WTC11 (cell line): ENCODE measurements at regions not wholly inside any gene's neighbourhood (a gene's known extent, or its start where the extent isn't known, plus 50 kb on each side); places are given as distances from the start of the nearest gene placed in this dataset.

Experiments used
- ATAC-seq: fragments of 200-7000 bp; cut with Tn5 transposase; 2 replicates; pipeline ENCODE4 v1.10.0; 2021; ENCODE audit warnings: mild to moderate bottlenecking, moderate library complexity
- CTCF ChIA-PET: fragments of 300-600 bp; sonication (Branson Sonifier 250); formaldehyde crosslinking; loops from one replicate; lab custom pipeline; 2021; ENCODE audit warnings: antibody characterized with exemption; lab: Charles Lee
- POLR2A ChIA-PET: fragments of 350-600 bp; sonication (Branson Sonifier 250); formaldehyde crosslinking; loops from one replicate; lab custom pipeline; 2021; ENCODE audit warnings: antibody characterized with exemption; lab: Charles Lee
- DNase-seq: peaks from one replicate; pipeline ENCODE4 v3.0.0; 2021; ENCODE audit warnings: low spot score
- H3K27ac Mint-ChIP-seq: 2 replicates; pipeline ENCODE4 v1.8.0; 2021; ENCODE audit warnings: mixed read lengths
- H3K27me3 Mint-ChIP-seq: 2 replicates; pipeline ENCODE4 v1.8.0; 2021; ENCODE audit warnings: low read depth, mild to moderate bottlenecking, moderate library complexity, mixed read lengths
- H3K36me3 Mint-ChIP-seq: 2 replicates; pipeline ENCODE4 v1.8.0; 2021; ENCODE audit warnings: mixed read lengths
- H3K4me1 Mint-ChIP-seq: 2 replicates; pipeline ENCODE4 v1.8.0; 2022; ENCODE audit warnings: mixed read lengths
- H3K4me3 Mint-ChIP-seq: 2 replicates; pipeline ENCODE4 v1.8.0; 2021; ENCODE audit warnings: mild to moderate bottlenecking, moderate library complexity, mixed read lengths
- H3K9me3 Mint-ChIP-seq: 2 replicates; pipeline ENCODE4 v1.8.0; 2021; ENCODE audit warnings: mixed read lengths
- CBFB ChIP-seq: sonication (generic); formaldehyde crosslinking; IDR thresholded peaks from 2 replicates; pipeline ENCODE4 v1.8.1; 2022; ENCODE audit warnings: mild to moderate bottlenecking, low read depth, missing genetic modification reagents
- CREB1 ChIP-seq: sonication (generic); formaldehyde crosslinking; IDR thresholded peaks from 2 replicates; pipeline ENCODE4 v1.8.0; 2023; ENCODE audit warnings: mild to moderate bottlenecking, missing genetic modification reagents
- ELF4 ChIP-seq: sonication (generic); formaldehyde crosslinking; IDR thresholded peaks from 2 replicates; pipeline ENCODE4 v1.8.1; 2022; ENCODE audit warnings: low read depth, mild to moderate bottlenecking, moderate library complexity, missing genetic modification reagents
- ESRRA ChIP-seq: sonication (generic); formaldehyde crosslinking; IDR thresholded peaks from 2 replicates; pipeline ENCODE4 v1.8.1; 2022; ENCODE audit warnings: mild to moderate bottlenecking, missing genetic modification reagents, borderline replicate concordance
- ETV6 ChIP-seq: sonication (generic); formaldehyde crosslinking; IDR thresholded peaks from 2 replicates; pipeline ENCODE4 v1.8.1; 2022; ENCODE audit warnings: mild to moderate bottlenecking, missing genetic modification reagents
- FOXK1 ChIP-seq: sonication (generic); formaldehyde crosslinking; IDR thresholded peaks from 2 replicates; pipeline ENCODE4 v1.8.0; 2022; ENCODE audit warnings: mild to moderate bottlenecking, moderate library complexity, missing genetic modification reagents
- HMGA2 ChIP-seq: fragments of 250-450 bp; sonication (Bioruptor Pico); IDR thresholded peaks from 2 replicates; pipeline ENCODE4 v1.4.0; 2021; ENCODE audit warnings: mild to moderate bottlenecking, moderate library complexity
- NR2C2 ChIP-seq: sonication (generic); formaldehyde crosslinking; IDR thresholded peaks from 2 replicates; pipeline ENCODE4 v1.8.0; 2022; ENCODE audit warnings: mild to moderate bottlenecking, missing genetic modification reagents
- SMAD3 ChIP-seq: sonication (generic); formaldehyde crosslinking; IDR thresholded peaks from 2 replicates; pipeline ENCODE4 v1.8.0; 2022; ENCODE audit warnings: missing genetic modification reagents, mild to moderate bottlenecking, borderline replicate concordance
- TP53 ChIP-seq: sonication (generic); formaldehyde crosslinking; IDR thresholded peaks from 2 replicates; pipeline ENCODE4 v1.8.1; 2023; ENCODE audit warnings: mild to moderate bottlenecking, missing genetic modification reagents
- ZBTB21 ChIP-seq: sonication (generic); formaldehyde crosslinking; IDR thresholded peaks from 2 replicates; pipeline ENCODE4 v1.8.1; 2023; ENCODE audit warnings: mild to moderate bottlenecking, missing genetic modification reagents, borderline replicate concordance
- ZNF138 ChIP-seq: sonication (generic); formaldehyde crosslinking; conservative IDR thresholded peaks from 2 replicates; pipeline ENCODE4 v1.8.1; 2022; ENCODE audit warnings: mild to moderate bottlenecking, moderate library complexity, missing genetic modification reagents
- ZNF219 ChIP-seq: sonication (generic); formaldehyde crosslinking; IDR thresholded peaks from 2 replicates; pipeline ENCODE4 v1.8.0; 2023; ENCODE audit warnings: missing genetic modification reagents, mild to moderate bottlenecking, borderline replicate concordance
- ZNF232 ChIP-seq: sonication (generic); formaldehyde crosslinking; IDR thresholded peaks from 2 replicates; pipeline ENCODE4 v1.8.0; 2022; ENCODE audit warnings: mild to moderate bottlenecking, missing genetic modification reagents
- ZNF671 ChIP-seq: fragments of 250-450 bp; sonication (Bioruptor Pico); IDR thresholded peaks from 2 replicates; pipeline ENCODE4 v1.8.0; 2021; ENCODE audit warnings: mild to moderate bottlenecking
- TF ChIP-seq, protein P1 (sequence below): sonication (generic); formaldehyde crosslinking; IDR thresholded peaks from 2 replicates; pipeline ENCODE4 v1.8.1; 2022; ENCODE audit warnings: mild to moderate bottlenecking, moderate library complexity, missing genetic modification reagents
- TF ChIP-seq, protein P2 (sequence below): sonication (generic); formaldehyde crosslinking; IDR thresholded peaks from 2 replicates; pipeline ENCODE4 v1.8.1; 2022; ENCODE audit warnings: low read depth, mild to moderate bottlenecking, moderate library complexity, missing genetic modification reagents, borderline replicate concordance
- TF ChIP-seq, protein P3 (sequence below): fragments of 250-450 bp; sonication (Bioruptor Pico); IDR thresholded peaks from 2 replicates; pipeline ENCODE4 v1.9.0; 2021; ENCODE audit warnings: mild to moderate bottlenecking
- TF ChIP-seq, protein P4 (sequence below): fragments of 250-450 bp; sonication (Bioruptor Pico); IDR thresholded peaks from 2 replicates; pipeline ENCODE4 v1.9.0; 2021; ENCODE audit warnings: mild to moderate bottlenecking, borderline replicate concordance
- TF ChIP-seq, protein P5 (sequence below): fragments of 250-450 bp; sonication (Bioruptor Pico); IDR thresholded peaks from 2 replicates; pipeline ENCODE4 v1.9.0; 2021; ENCODE audit warnings: moderate library complexity, mild to moderate bottlenecking, inconsistent platforms, borderline replicate concordance
- TF ChIP-seq, protein P6 (sequence below): sonication (generic); formaldehyde crosslinking; IDR thresholded peaks from 2 replicates; pipeline ENCODE4 v1.8.0; 2022; ENCODE audit warnings: mild to moderate bottlenecking, missing genetic modification reagents
- TF ChIP-seq, protein P7 (sequence below): sonication (generic); formaldehyde crosslinking; IDR thresholded peaks from 2 replicates; pipeline ENCODE4 v1.8.0; 2023; ENCODE audit warnings: missing genetic modification reagents
- TF ChIP-seq, protein P8 (sequence below): sonication (generic); formaldehyde crosslinking; IDR thresholded peaks from 2 replicates; pipeline ENCODE4 v1.8.1; 2023; ENCODE audit warnings: mild to moderate bottlenecking, missing genetic modification reagents
- TF ChIP-seq, protein P9 (sequence below): sonication (generic); formaldehyde crosslinking; IDR thresholded peaks from 2 replicates; pipeline ENCODE4 v1.8.1; 2023; ENCODE audit warnings: mild to moderate bottlenecking, missing genetic modification reagents, moderate library complexity

DNA sequence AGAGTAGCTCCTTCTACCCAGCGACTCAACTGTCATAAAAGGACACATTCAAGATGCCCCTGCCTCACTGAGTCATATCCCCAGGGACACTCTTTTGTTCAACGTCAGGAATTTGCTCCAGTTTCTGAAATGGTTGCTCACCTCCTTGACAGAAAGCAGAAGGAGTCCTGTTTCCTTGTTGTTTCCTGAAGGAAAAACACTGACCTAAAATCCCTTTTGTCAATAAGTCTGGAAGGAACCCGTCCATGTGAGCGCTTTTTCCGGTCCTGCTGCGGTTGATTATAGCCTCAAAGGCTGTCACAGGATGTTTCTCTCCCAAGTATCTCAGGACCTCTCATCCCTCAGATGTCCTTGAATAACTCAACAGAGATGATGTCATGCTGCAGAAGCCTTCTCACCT lies 113.6 kb upstream of the PLEKHG1 start:
- DNase-seq (no peak), ATAC-seq (no peak)
- Mint-ChIP-seq H3K36me3 (peaks cover 4% of the 10 kb centered on the region; the same call in 1 of the 2 replicates), H3K27me3 (no peaks in the 10 kb centered on the region; the same call in 1 of the 2 replicates), H3K9me3 (peaks cover 19% of the 10 kb centered on the region), H3K4me1 (no peaks in the 10 kb centered on the region), H3K27ac (no peak overlapping the region), H3K4me3 (no peak overlapping the region)
- TF ChIP-seq, protein P1, sequence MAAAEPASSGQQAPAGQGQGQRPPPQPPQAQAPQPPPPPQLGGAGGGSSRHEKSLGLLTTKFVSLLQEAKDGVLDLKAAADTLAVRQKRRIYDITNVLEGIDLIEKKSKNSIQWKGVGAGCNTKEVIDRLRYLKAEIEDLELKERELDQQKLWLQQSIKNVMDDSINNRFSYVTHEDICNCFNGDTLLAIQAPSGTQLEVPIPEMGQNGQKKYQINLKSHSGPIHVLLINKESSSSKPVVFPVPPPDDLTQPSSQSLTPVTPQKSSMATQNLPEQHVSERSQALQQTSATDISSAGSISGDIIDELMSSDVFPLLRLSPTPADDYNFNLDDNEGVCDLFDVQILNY (CRISPR knock-in tag), result no peak
- TF ChIP-seq, protein P2, sequence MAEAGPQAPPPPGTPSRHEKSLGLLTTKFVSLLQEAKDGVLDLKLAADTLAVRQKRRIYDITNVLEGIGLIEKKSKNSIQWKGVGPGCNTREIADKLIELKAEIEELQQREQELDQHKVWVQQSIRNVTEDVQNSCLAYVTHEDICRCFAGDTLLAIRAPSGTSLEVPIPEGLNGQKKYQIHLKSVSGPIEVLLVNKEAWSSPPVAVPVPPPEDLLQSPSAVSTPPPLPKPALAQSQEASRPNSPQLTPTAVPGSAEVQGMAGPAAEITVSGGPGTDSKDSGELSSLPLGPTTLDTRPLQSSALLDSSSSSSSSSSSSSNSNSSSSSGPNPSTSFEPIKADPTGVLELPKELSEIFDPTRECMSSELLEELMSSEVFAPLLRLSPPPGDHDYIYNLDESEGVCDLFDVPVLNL (CRISPR knock-in tag), result no peak
- TF ChIP-seq, protein P3, sequence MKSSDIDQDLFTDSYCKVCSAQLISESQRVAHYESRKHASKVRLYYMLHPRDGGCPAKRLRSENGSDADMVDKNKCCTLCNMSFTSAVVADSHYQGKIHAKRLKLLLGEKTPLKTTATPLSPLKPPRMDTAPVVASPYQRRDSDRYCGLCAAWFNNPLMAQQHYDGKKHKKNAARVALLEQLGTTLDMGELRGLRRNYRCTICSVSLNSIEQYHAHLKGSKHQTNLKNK (CRISPR knock-in tag), result no peak
- TF ChIP-seq CBFB (CRISPR knock-in tag) (no peak), FOXK1 (CRISPR knock-in tag) (no peak), ZNF138 (no peak), ZNF671 (CRISPR knock-in tag) (no peak), ZNF219 (CRISPR knock-in tag) (no peak)
- TF ChIP-seq, protein P4, sequence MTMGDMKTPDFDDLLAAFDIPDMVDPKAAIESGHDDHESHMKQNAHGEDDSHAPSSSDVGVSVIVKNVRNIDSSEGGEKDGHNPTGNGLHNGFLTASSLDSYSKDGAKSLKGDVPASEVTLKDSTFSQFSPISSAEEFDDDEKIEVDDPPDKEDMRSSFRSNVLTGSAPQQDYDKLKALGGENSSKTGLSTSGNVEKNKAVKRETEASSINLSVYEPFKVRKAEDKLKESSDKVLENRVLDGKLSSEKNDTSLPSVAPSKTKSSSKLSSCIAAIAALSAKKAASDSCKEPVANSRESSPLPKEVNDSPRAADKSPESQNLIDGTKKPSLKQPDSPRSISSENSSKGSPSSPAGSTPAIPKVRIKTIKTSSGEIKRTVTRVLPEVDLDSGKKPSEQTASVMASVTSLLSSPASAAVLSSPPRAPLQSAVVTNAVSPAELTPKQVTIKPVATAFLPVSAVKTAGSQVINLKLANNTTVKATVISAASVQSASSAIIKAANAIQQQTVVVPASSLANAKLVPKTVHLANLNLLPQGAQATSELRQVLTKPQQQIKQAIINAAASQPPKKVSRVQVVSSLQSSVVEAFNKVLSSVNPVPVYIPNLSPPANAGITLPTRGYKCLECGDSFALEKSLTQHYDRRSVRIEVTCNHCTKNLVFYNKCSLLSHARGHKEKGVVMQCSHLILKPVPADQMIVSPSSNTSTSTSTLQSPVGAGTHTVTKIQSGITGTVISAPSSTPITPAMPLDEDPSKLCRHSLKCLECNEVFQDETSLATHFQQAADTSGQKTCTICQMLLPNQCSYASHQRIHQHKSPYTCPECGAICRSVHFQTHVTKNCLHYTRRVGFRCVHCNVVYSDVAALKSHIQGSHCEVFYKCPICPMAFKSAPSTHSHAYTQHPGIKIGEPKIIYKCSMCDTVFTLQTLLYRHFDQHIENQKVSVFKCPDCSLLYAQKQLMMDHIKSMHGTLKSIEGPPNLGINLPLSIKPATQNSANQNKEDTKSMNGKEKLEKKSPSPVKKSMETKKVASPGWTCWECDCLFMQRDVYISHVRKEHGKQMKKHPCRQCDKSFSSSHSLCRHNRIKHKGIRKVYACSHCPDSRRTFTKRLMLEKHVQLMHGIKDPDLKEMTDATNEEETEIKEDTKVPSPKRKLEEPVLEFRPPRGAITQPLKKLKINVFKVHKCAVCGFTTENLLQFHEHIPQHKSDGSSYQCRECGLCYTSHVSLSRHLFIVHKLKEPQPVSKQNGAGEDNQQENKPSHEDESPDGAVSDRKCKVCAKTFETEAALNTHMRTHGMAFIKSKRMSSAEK (CRISPR knock-in tag), result no peak
- TF ChIP-seq, protein P5, sequence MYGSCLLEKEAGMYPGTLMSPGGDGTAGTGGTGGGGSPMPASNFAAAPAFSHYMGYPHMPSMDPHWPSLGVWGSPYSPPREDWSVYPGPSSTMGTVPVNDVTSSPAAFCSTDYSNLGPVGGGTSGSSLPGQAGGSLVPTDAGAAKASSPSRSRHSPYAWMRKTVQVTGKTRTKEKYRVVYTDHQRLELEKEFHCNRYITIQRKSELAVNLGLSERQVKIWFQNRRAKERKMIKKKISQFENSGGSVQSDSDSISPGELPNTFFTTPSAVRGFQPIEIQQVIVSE (CRISPR knock-in tag), result no peak
- TF ChIP-seq, protein P6, sequence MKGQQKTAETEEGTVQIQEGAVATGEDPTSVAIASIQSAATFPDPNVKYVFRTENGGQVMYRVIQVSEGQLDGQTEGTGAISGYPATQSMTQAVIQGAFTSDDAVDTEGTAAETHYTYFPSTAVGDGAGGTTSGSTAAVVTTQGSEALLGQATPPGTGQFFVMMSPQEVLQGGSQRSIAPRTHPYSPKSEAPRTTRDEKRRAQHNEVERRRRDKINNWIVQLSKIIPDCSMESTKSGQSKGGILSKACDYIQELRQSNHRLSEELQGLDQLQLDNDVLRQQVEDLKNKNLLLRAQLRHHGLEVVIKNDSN (CRISPR knock-in tag), result no peak
- ChIA-PET CTCF (no interaction called here), POLR2A (no interaction called here)

DNA sequence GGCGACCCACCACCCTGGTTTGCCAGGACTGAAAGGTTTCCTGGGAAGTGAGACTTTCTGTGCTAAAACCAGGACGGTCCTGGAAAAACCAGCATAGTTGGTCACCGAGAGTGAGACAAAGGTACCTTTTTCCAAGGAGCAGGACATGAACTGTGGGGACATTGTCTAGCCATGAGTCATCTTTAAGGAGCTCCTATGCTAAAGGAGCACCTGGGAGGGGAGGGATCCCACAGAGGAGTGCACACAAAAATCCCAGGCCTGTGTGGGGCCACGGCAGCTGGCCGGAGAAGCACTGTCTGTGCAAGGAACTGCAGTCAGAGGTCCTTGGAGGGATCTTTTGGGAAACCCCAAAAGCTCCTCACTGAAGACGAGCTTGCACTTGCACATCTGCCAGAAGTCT lies 109.1 kb upstream of the PLEKHG1 start:
- CTCF ChIA-PET, result no interaction called here
- Mint-ChIP-seq H3K27me3 (no peaks in the 10 kb centered on the region; the same call in 1 of the 2 replicates), H3K36me3 (peaks cover 8% of the 10 kb centered on the region), H3K27ac (no peak overlapping the region), H3K9me3 (peaks cover 19% of the 10 kb centered on the region), H3K4me1 (no peaks in the 10 kb centered on the region), H3K4me3 (no peak overlapping the region)
- ATAC-seq (no peak), DNase-seq (no peak)
- POLR2A ChIA-PET, result no interaction called here
- TF ChIP-seq, protein P7, sequence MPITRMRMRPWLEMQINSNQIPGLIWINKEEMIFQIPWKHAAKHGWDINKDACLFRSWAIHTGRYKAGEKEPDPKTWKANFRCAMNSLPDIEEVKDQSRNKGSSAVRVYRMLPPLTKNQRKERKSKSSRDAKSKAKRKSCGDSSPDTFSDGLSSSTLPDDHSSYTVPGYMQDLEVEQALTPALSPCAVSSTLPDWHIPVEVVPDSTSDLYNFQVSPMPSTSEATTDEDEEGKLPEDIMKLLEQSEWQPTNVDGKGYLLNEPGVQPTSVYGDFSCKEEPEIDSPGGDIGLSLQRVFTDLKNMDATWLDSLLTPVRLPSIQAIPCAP, result no peak
- TF ChIP-seq, protein P8, sequence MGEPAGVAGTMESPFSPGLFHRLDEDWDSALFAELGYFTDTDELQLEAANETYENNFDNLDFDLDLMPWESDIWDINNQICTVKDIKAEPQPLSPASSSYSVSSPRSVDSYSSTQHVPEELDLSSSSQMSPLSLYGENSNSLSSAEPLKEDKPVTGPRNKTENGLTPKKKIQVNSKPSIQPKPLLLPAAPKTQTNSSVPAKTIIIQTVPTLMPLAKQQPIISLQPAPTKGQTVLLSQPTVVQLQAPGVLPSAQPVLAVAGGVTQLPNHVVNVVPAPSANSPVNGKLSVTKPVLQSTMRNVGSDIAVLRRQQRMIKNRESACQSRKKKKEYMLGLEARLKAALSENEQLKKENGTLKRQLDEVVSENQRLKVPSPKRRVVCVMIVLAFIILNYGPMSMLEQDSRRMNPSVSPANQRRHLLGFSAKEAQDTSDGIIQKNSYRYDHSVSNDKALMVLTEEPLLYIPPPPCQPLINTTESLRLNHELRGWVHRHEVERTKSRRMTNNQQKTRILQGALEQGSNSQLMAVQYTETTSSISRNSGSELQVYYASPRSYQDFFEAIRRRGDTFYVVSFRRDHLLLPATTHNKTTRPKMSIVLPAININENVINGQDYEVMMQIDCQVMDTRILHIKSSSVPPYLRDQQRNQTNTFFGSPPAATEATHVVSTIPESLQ, result no peak
- TF ChIP-seq, protein P9, sequence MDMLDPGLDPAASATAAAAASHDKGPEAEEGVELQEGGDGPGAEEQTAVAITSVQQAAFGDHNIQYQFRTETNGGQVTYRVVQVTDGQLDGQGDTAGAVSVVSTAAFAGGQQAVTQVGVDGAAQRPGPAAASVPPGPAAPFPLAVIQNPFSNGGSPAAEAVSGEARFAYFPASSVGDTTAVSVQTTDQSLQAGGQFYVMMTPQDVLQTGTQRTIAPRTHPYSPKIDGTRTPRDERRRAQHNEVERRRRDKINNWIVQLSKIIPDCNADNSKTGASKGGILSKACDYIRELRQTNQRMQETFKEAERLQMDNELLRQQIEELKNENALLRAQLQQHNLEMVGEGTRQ, result no peak
- TF ChIP-seq ZNF232 (CRISPR knock-in tag), result no peak
- no peak for TF ChIP-seq CREB1
- TF ChIP-seq TP53, result no peak
- TF ChIP-seq ETV6 (CRISPR knock-in tag), result no peak
- TF ChIP-seq ELF4, result no peak
- no peak for TF ChIP-seq ESRRA (CRISPR knock-in tag)
- no peak for TF ChIP-seq HMGA2 (CRISPR knock-in tag)
- TF ChIP-seq ZBTB21 (CRISPR knock-in tag), result no peak
- no peak for TF ChIP-seq SMAD3 (CRISPR knock-in tag)
- no peak for TF ChIP-seq NR2C2 (CRISPR knock-in tag)
